Heart left ventricle (tissue), 16 donors: ENCODE measurements at regions not wholly inside any gene's neighbourhood (a gene's known extent, or its start where the extent isn't known, plus 50 kb on each side); places are given as distances from the start of the nearest gene placed in this dataset.

Source experiments
- ATAC-seq, 4 donors: fragments of 200-7000 bp; cut with Tn5 transposase; one replicate each; pipeline ENCODE4 v1.9.1; 2020 to 2022; ENCODE audit warnings: moderate library complexity in 4 of 4, mild to moderate bottlenecking in 3 of 4, moderate number of reproducible peaks in 1 of 4
- DNase-seq, 5 donors: peaks; one replicate each; pipeline ENCODE4 v3.0.0-alpha.2; 2020
- H3K27ac ChIP-seq, 12 donors: fragments of 200-600 bp; sonication (generic) in 4 of 12; one replicate each; pipeline versions ENCODE4 v1.5.0 to v1.8.0; 2016 to 2022; ENCODE audit warnings: mild to moderate bottlenecking in 2 of 12
- H3K27me3 ChIP-seq, 9 donors: fragments of 200-600 bp; sonication (generic) in 2 of 9; one replicate each; pipeline versions ENCODE4 v1.5.1 to v1.8.0; 2016 to 2022; ENCODE audit warnings: mild to moderate bottlenecking in 3 of 9
- H3K36me3 ChIP-seq, 9 donors: fragments of 200-600 bp; sonication (generic) in 2 of 9; one replicate each; pipeline versions ENCODE4 v1.5.0 to v1.8.0; 2018 to 2022; ENCODE audit warnings: mild to moderate bottlenecking in 2 of 9
- H3K4me1 ChIP-seq, 12 donors: fragments of 200-600 bp; sonication (generic) in 4 of 12; one replicate each; pipeline versions ENCODE4 v1.5.0 to v1.8.0; 2016 to 2022; ENCODE audit warnings: mild to moderate bottlenecking in 3 of 12
- H3K4me3 ChIP-seq, 12 donors: fragments of 200-600 bp; sonication (generic) in 4 of 12; one replicate each; pipeline versions ENCODE4 v1.5.0 to v1.8.0; 2017 to 2022; ENCODE audit warnings: mild to moderate bottlenecking in 9 of 12, moderate library complexity in 4 of 12
- H3K9me3 ChIP-seq, 12 donors: fragments of 200-600 bp; sonication (generic) in 4 of 12; one replicate each; pipeline versions ENCODE4 v1.5.0 to v1.8.0; 2016 to 2022; ENCODE audit warnings: mild to moderate bottlenecking in 1 of 12
- POLR2A ChIP-seq, 2 donors: fragments of 450-650 bp; IDR thresholded peaks; one replicate each; pipeline ENCODE4 v1.6.1; 2017; ENCODE audit warnings: antibody characterized with exemption in 2 of 2, mild to moderate bottlenecking in 2 of 2, moderate library complexity in 2 of 2
- WGBS, 4 donors: extraction: QIAGEN DNeasy Blood & Tissue Kit in 2 of 4; methylation state at CpG; one replicate each; pipeline versions ENCODE4 v1.1.5 to v1.1.7; 2013 to 2018; 5-methylcytosine and 5-hydroxymethylcytosine counted together
- intact Hi-C, 10 donors: fragments of 100-400 bp; cut with DNase I; formaldehyde crosslinking; loops; one replicate each; pipeline versions ENCODE4 v1.11.1 to v1.14.2; 2022
- TF ChIP-seq, protein P1 (sequence below), 12 donors: fragments of 200-600 bp; sonication (generic) in 4 of 12; IDR thresholded peaks; one replicate each; pipeline versions ENCODE4 v1.5.0 to v1.8.0; 2018 to 2022; ENCODE audit warnings: antibody characterized with exemption in 12 of 12, mild to moderate bottlenecking in 5 of 12
- donor health status: ischemic (EF 13 %, LVEDD 7.1; RV severe dilation, severe dysfunction).
- donor health status: healthy with polysubstance abuse.
- donor health status: DM: no; HTN: yes; CAD: no.
- donor health status: DM: no; HTN: no; CAD: no.
- donor health status: ischemic (EF 25% LVEDD 6.9; RV normal size, moderate dysfunction).
- donor health status: ischemic (EF 25% LVEDD 5.7; RV mildly dilated, moderate dysfunction).
- donor health status: healthy.
- donor health status: DM: yes; HTN: yes; CAD: no.
- donor health status: ischemic (EF 35%, LVEDD 5.7; RV mildly dilated, moderate dysfunction).
- donor health status: nonischemic (EF 11% LVEDD 7.7; RV severe dilation, severe dysfunction).
- donor health status: DM: yes; HTN: yes; CAD: no.
- donor health status: PGD.
- donor health status: ischemic (EF 29% LVEDD 5.4; RV normal size, mild dysfunction).
- donor health status: nonischemic (EF 23%, LVEDD 6.1; RV moderate dilation, normal function).

- H3K27ac ChIP-seq: no peak overlapping the region
- WGBS, 4 donors: 96 to 97% (median 96%) methylated on average over 3 of the region's 3 CpGs
- peaks cover 0 to 4% (median 0%) of the 10 kb centered on the region in 12 donors for H3K4me1 ChIP-seq
- TF ChIP-seq POLR2A (IDR thresholded peaks at IDR 0.05): no peak
- TF ChIP-seq, protein P1, sequence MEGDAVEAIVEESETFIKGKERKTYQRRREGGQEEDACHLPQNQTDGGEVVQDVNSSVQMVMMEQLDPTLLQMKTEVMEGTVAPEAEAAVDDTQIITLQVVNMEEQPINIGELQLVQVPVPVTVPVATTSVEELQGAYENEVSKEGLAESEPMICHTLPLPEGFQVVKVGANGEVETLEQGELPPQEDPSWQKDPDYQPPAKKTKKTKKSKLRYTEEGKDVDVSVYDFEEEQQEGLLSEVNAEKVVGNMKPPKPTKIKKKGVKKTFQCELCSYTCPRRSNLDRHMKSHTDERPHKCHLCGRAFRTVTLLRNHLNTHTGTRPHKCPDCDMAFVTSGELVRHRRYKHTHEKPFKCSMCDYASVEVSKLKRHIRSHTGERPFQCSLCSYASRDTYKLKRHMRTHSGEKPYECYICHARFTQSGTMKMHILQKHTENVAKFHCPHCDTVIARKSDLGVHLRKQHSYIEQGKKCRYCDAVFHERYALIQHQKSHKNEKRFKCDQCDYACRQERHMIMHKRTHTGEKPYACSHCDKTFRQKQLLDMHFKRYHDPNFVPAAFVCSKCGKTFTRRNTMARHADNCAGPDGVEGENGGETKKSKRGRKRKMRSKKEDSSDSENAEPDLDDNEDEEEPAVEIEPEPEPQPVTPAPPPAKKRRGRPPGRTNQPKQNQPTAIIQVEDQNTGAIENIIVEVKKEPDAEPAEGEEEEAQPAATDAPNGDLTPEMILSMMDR (IDR thresholded peaks at IDR 0.05): no peak
- no peaks in the 10 kb centered on the region for H3K27me3 ChIP-seq
- ATAC-seq: no peak
- intact Hi-C loops: no loop called here
- H3K9me3 ChIP-seq: no peaks in the 10 kb centered on the region
- DNase-seq: no peak
- H3K36me3 ChIP-seq: no peaks in the 10 kb centered on the region
- no peak overlapping the region for H3K4me3 ChIP-seq
These were observed 600.5 kb upstream of the SYT4 start for GRCh38 chr18:43877616-43878321.

- Histone ChIP-seq H3K27ac (no peak overlapping the region), H3K4me1 (peaks cover 0 to 5% (median 0%) of the 10 kb centered on the region in 12 donors), H3K27me3 (no peaks in the 10 kb centered on the region), H3K9me3 (no peaks in the 10 kb centered on the region), H3K4me3 (no peak overlapping the region), H3K36me3 (no peaks in the 10 kb centered on the region)
- DNase-seq (no peak), ATAC-seq (no peak)
- TF ChIP-seq POLR2A (IDR thresholded peaks at IDR 0.05): no peak
- TF ChIP-seq, protein P1 (IDR thresholded peaks at IDR 0.05): no peak
- WGBS, 4 donors: 63 to 86% (median 72%) methylated on average over 3 of the region's 3 CpGs
- intact Hi-C loops: no loop called here
These were observed 602.1 kb upstream of the SYT4 start for GRCh38 chr18:43879415-43879814.

- H3K4me3 ChIP-seq: no peak overlapping the region
- WGBS, 4 donors: 27 to 48% (median 40%) methylated on average over 7 of the region's 7 CpGs
- peaks cover 0 to 5% (median 0%) of the 10 kb centered on the region in 12 donors for H3K4me1 ChIP-seq
- H3K36me3 ChIP-seq: no peaks in the 10 kb centered on the region
- TF ChIP-seq POLR2A (IDR thresholded peaks at IDR 0.05): no peak
- TF ChIP-seq, protein P1 (IDR thresholded peaks at IDR 0.05): no peak
- no peak overlapping the region for H3K27ac ChIP-seq
- no peaks in the 10 kb centered on the region for H3K27me3 ChIP-seq
- intact Hi-C loops: no loop called here
- ATAC-seq (peak; percentile 67 to 89 (median 81)), DNase-seq (peak in 4 of 5 donors; percentile 12 to 52 (median 34))
- no peaks in the 10 kb centered on the region for H3K9me3 ChIP-seq
These were observed 605.2 kb upstream of the SYT4 start for GRCh38 chr18:43882358-43883055.

DNA sequence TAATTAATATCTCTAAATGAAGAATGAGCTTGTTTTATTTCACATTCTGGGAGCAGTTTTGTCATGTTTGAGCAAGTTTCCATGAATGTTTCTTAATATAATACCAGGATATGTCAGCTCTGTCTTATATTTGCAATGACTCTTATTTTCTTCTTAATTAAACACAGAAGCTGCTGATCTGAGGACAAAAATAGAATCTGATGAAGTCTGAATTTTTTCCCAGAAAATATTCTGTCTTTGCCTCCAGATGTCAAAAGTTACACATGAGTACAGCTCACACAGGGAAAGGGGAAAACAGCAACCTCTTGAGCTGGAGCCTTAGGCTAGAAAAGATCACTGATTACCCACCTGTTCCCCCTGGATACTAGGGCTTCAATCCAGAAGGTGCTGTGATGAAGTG lies 606.6 kb upstream of the SYT4 start:
- TF ChIP-seq POLR2A (IDR thresholded peaks at IDR 0.05): no peak
- TF ChIP-seq, protein P1 (IDR thresholded peaks at IDR 0.05): no peak
- intact Hi-C loops: no loop called here

More for the DNA sequence above, 606.6 kb upstream of the SYT4 start:
- no peak for DNase-seq
- H3K36me3 ChIP-seq: no peaks in the 10 kb centered on the region
- H3K4me1 ChIP-seq: peaks cover 0 to 5% (median 0%) of the 10 kb centered on the region in 12 donors
- H3K4me3 ChIP-seq: no peak overlapping the region
- no peak overlapping the region for H3K27ac ChIP-seq
- H3K9me3 ChIP-seq: no peaks in the 10 kb centered on the region
- no peak for ATAC-seq
- no peaks in the 10 kb centered on the region for H3K27me3 ChIP-seq
